Adrenal gland (tissue), 5 donors: ENCODE measurements at regions not wholly inside any gene's neighbourhood (a gene's known extent, or its start where the extent isn't known, plus 50 kb on each side); places are given as distances from the start of the nearest gene placed in this dataset.

Experiments
- CTCF ChIP-seq, 6 experiments: fragments of 450-650 bp in 4 of 6; fragments of 200-600 bp in 2 of 6; sonication (generic) in 1 of 6; IDR thresholded peaks; 1 replicate in 5 of 6; 2 replicates in 1 of 6; pipeline versions ENCODE4 v1.5.1 to v1.8.0; 2016 to 2021; ENCODE audit warnings: antibody characterized with exemption in 6 of 6, mild to moderate bottlenecking in 2 of 6, moderate library complexity in 1 of 6
- POLR2A ChIP-seq, 2 donors: fragments of 450-650 bp; IDR thresholded peaks; one replicate each; pipeline ENCODE4 v1.6.1; 2017; ENCODE audit warnings: antibody characterized with exemption in 2 of 2, mild to moderate bottlenecking in 2 of 2, moderate library complexity in 1 of 2
- donor health status: DM: no; HTN: no; CAD: no.

GRCh38 chr5:13994621-13995253 lies 50.2 kb upstream of the DNAH5 start:
- TF ChIP-seq CTCF (IDR thresholded peaks at IDR 0.05) (no peak), POLR2A (IDR thresholded peaks at IDR 0.05) (no peak)
